HepG2 (cell line): ENCODE measurements at regions not wholly inside any gene's neighbourhood (a gene's known extent, or its start where the extent isn't known, plus 50 kb on each side); places are given as distances from the start of the nearest gene placed in this dataset.

Source experiments
- ATAC-seq: fragments of 200-7000 bp; cut with Tn5 transposase; 3 replicates; pipeline ENCODE4 v1.9.1; 2020; ENCODE audit warnings: mild to moderate bottlenecking, moderate library complexity
- BruUV-seq: library from RNA; stranded (reverse); fragments of 400-500 nt; replicated peaks from 2 replicates; lab custom pipeline; 2021; lab: Mats Ljungman, UMichigan
- CTCF ChIA-PET: fragments of 300-600 bp; formaldehyde crosslinking; extraction: SDS; loops from one replicate; lab custom pipeline; 2021; ENCODE audit warnings: low total read pairs, inconsistent platforms, low intra/inter-chr PET ratio; lab: Yijun Ruan, JAX
- POLR2A ChIA-PET: fragments of 350-600 bp; sonication (Branson Sonifier 250); formaldehyde crosslinking; loops from one replicate; lab custom pipeline; 2020; ENCODE audit warnings: antibody characterized with exemption, inconsistent platforms; lab: Yijun Ruan, JAX
- DNase-seq: peaks from one replicate; pipeline ENCODE4 v3.0.0-alpha.2; 2015; ENCODE audit warnings: low spot score
- FAIRE-seq: peaks from 3 replicates; lab custom pipeline; 2011; peaks lifted over from hg19 to GRCh38; lab: Jason Lieb, UNC
- H2AFZ ChIP-seq: one replicate; pipeline ENCODE4 v1.6.1; 2011; ENCODE audit warnings: low read length, inconsistent platforms
- H3K27ac ChIP-seq: fragments of 300-600 bp; 3 replicates; pipeline ENCODE4 v1.8.0; 2011; ENCODE audit warnings: mixed run types, mild to moderate bottlenecking, mixed read lengths, low read length, inconsistent platforms; ENCODE audit not compliant: insufficient read depth; ENCODE audit errors: extremely low read length
- H3K27me3 ChIP-seq, 2 experiments: fragments of 200-600 bp in 1 of 2; 2 replicates in 1 of 2; 3 replicates in 1 of 2; pipeline versions ENCODE4 v1.6.0 to v1.8.0; 2011; ENCODE audit warnings: low read length in 2 of 2, mild to moderate bottlenecking in 2 of 2, moderate library complexity in 2 of 2, inconsistent platforms in 1 of 2; ENCODE audit not compliant: insufficient read depth in 2 of 2, control insufficient read depth in 1 of 2
- H3K36me3 ChIP-seq, 2 experiments: fragments of 200-600 bp in 1 of 2; replicated peaks in 1 of 2; 2 replicates in 1 of 2; 3 replicates in 1 of 2; pipeline versions ENCODE4 v1.5.1 to v1.8.0; 2011; ENCODE audit warnings: low read length in 2 of 2, inconsistent platforms in 1 of 2; ENCODE audit not compliant: insufficient read depth in 2 of 2, control insufficient read depth in 1 of 2
- H3K4me1 ChIP-seq: 2 replicates; pipeline ENCODE4 v1.5.1; 2012; ENCODE audit warnings: low read length, inconsistent platforms; ENCODE audit not compliant: insufficient read depth
- H3K4me2 ChIP-seq: 2 replicates; pipeline ENCODE4 v1.6.0; 2011; ENCODE audit warnings: low read depth, low read length, inconsistent platforms
- H3K4me3 ChIP-seq, 3 experiments: fragments of 200-600 bp in 1 of 3; sonication (generic), shearing (Covaris generic) in 1 of 3; replicated peaks in 1 of 3; 2 replicates each; pipeline ENCODE4 v1.5.1; 2011 to 2016; ENCODE audit warnings: low read length in 3 of 3, inconsistent platforms in 2 of 3, low read depth in 2 of 3, mild to moderate bottlenecking in 2 of 3, control low read depth in 1 of 3, mixed read lengths in 1 of 3; ENCODE audit not compliant: insufficient read depth in 1 of 3
- H3K79me2 ChIP-seq: one replicate; pipeline ENCODE4 v1.6.1; 2011; ENCODE audit warnings: low read length, inconsistent platforms; ENCODE audit not compliant: insufficient read depth
- H3K9ac ChIP-seq: 2 replicates; pipeline ENCODE4 v1.6.0; 2011; ENCODE audit warnings: mild to moderate bottlenecking, low read depth, low read length, inconsistent platforms; ENCODE audit not compliant: insufficient read depth
- H3K9me3 ChIP-seq: 2 replicates; pipeline ENCODE4 v1.5.1; 2012; ENCODE audit warnings: mild to moderate bottlenecking, low read length
- H4K20me1 ChIP-seq: 2 replicates; pipeline ENCODE4 v1.6.0; 2011; ENCODE audit warnings: inconsistent platforms, mild to moderate bottlenecking, low read length, moderate library complexity; ENCODE audit not compliant: insufficient read depth
- ATF2 ChIP-seq: sonication (generic); formaldehyde crosslinking; IDR thresholded peaks from 2 replicates; pipeline ENCODE4 v1.4.0; 2020; ENCODE audit warnings: missing genetic modification reagents
- EP300 ChIP-seq, 3 experiments: sonication (generic) in 1 of 3; formaldehyde crosslinking in 1 of 3; IDR thresholded peaks; 2 replicates each; pipeline versions ENCODE4 v1.5.1 to v1.6.1; 2011 to 2020; ENCODE audit warnings: low read depth in 2 of 3, low read length in 2 of 3, borderline replicate concordance in 1 of 3, improper control_type of control experiment in 1 of 3, mild to moderate bottlenecking in 1 of 3, missing genetic modification reagents in 1 of 3, moderate library complexity in 1 of 3
- HNF1A ChIP-seq, 2 experiments: sonication (generic) in 1 of 2; formaldehyde crosslinking in 1 of 2; IDR thresholded peaks; 2 replicates each; pipeline versions ENCODE4 v1.4.0 to v1.6.1; 2016 to 2020; ENCODE audit warnings: borderline replicate concordance in 1 of 2, low read depth in 1 of 2, mild to moderate bottlenecking in 1 of 2, missing genetic modification reagents in 1 of 2
- JUN ChIP-seq: sonication (generic); formaldehyde crosslinking; IDR thresholded peaks from 2 replicates; pipeline ENCODE4 v1.4.0; 2020; ENCODE audit warnings: mild to moderate bottlenecking, missing genetic modification reagents
- MYC ChIP-seq: sonication (generic); formaldehyde crosslinking; IDR thresholded peaks from 2 replicates; pipeline ENCODE4 v1.9.0; 2021; ENCODE audit warnings: missing genetic modification reagents, borderline replicate concordance
- RAD51 ChIP-seq: fragments of 450-650 bp; IDR thresholded peaks from 2 replicates; pipeline ENCODE4 v1.6.1; 2016; ENCODE audit warnings: borderline replicate concordance
- ZFP36L2 ChIP-seq: sonication (generic); formaldehyde crosslinking; IDR thresholded peaks from 2 replicates; pipeline ENCODE4 v1.4.0; 2020; ENCODE audit warnings: missing genetic modification reagents
- ZNF251 ChIP-seq: sonication (generic); formaldehyde crosslinking; IDR thresholded peaks from 2 replicates; pipeline ENCODE4 v1.9.0; 2021; ENCODE audit warnings: mild to moderate bottlenecking, missing genetic modification reagents
- WGBS: methylation state at CpG from one replicate; pipeline ENCODE4 v1.1.6; 2017; ENCODE audit warnings: low lambda C conversion rate; 5-methylcytosine and 5-hydroxymethylcytosine counted together
- in situ Hi-C: cut with HindIII; loops from 2 replicates; pipeline ENCODE4 v1.10.0; 2017; ENCODE audit warnings: low pct_unique_long_range_greater_than_20kb; ENCODE audit not compliant: extremely low pct_ligation_motif_present
- intact Hi-C: fragments of 100-400 bp; cut with micrococcal nuclease; formaldehyde crosslinking; loops from one replicate; pipeline ENCODE4 v1.10.0; 2022; ENCODE audit not compliant: unreplicated experiment
- TF ChIP-seq, protein P1 (sequence below): IDR thresholded peaks from 2 replicates; pipeline ENCODE4 v1.6.1; 2016; ENCODE audit warnings: missing genetic modification reagents, missing compliant biosample characterization
- TF ChIP-seq, protein P2 (sequence below): IDR thresholded peaks from 2 replicates; pipeline ENCODE4 v1.6.1; 2016; ENCODE audit warnings: missing biosample characterization, missing genetic modification reagents, low read depth

GRCh38 chr21:28154121-28154520 is 838.6 kb downstream of the LTN1 start:
- H3K27me3 ChIP-seq, result no peaks in the 10 kb centered on the region
- H3K27ac ChIP-seq, result no peak overlapping the region
- H2AFZ ChIP-seq, result no peak overlapping the region
- H3K4me2 ChIP-seq, result no peak overlapping the region
- no peaks in the 10 kb centered on the region for H4K20me1 ChIP-seq
- FAIRE-seq, result no peak
- H3K36me3 ChIP-seq, result no peaks in the 10 kb centered on the region
- POLR2A ChIA-PET, result no interaction called here
- CTCF ChIA-PET, result no interaction called here
- no peaks in the 10 kb centered on the region for H3K79me2 ChIP-seq
- no peaks in the 10 kb centered on the region for H3K4me1 ChIP-seq
- in situ Hi-C loops, result no loop called here
- TF ChIP-seq EP300 (IDR thresholded peaks at IDR 0.05; ENCODE audit: low read depth in 2 of 2, low read length in 2 of 2) (no peak), EP300 (CRISPR knock-in tag; IDR thresholded peaks at IDR 0.05; ENCODE audit: borderline replicate concordance) (no peak), ZNF251 (CRISPR knock-in tag) (no peak), MYC (no peak), RAD51 (no peak), HNF1A (IDR thresholded peaks at IDR 0.05; ENCODE audit: low read depth) (no peak), HNF1A (CRISPR knock-in tag; IDR thresholded peaks at IDR 0.05; ENCODE audit: borderline replicate concordance) (no peak), ATF2 (CRISPR knock-in tag) (no peak), ZFP36L2 (CRISPR knock-in tag) (no peak), JUN (CRISPR knock-in tag) (no peak)
- TF ChIP-seq, protein P1, sequence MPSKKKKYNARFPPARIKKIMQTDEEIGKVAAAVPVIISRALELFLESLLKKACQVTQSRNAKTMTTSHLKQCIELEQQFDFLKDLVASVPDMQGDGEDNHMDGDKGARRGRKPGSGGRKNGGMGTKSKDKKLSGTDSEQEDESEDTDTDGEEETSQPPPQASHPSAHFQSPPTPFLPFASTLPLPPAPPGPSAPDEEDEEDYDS (CRISPR knock-in tag), result no peak
- TF ChIP-seq, protein P2, sequence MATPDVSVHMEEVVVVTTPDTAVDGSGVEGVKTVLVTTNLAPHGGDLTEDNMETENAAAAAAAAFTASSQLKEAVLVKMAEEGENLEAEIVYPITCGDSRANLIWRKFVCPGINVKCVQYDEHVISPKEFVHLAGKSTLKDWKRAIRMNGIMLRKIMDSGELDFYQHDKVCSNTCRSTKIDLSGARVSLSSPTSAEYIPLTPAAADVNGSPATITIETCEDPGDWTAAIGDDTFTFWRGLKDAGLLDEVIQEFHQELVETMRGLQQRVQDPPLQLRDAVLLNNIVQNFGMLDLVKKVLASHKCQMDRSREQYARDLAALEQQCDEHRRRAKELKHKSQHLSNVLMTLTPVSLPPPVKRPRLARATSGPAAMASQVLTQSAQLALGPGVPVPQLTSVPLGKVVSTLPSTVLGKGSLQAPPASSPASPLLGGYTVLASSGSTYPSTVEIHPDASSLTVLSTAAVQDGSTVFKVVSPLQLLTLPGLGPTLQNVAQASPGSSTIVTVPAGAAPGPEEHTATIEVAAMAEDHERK (CRISPR knock-in tag), result no peak
- TF ChIP-seq, all 625 proteins: peak for 0
- Histone ChIP-seq H3K9ac (no peak overlapping the region), H3K4me3 (no peak overlapping the region), H3K9me3 (peaks cover 74% of the 10 kb centered on the region)
- no TSS peak for BruUV-seq
- intact Hi-C loops, result no loop called here
- WGBS, result 27% methylated on average over 4 of the region's 4 CpGs
- ATAC-seq (no peak), DNase-seq (no peak)
